Activated CD4-positive, alpha-beta T cell treated with anti-CD3 and anti-CD28 coated beads, Interleukin-2, amount 50 U/mL, for 48 hours (primary cell): ENCODE measurements at regions not wholly inside any gene's neighbourhood (a gene's known extent, or its start where the extent isn't known, plus 50 kb on each side); places are given as distances from the start of the nearest gene placed in this dataset.
"Not testable (repeated sequence)": the region's sequence is repeated elsewhere in the genome, so short reads cannot be mapped to it uniquely, and the experiment has no call there.

Experiments used
- DNase-seq, 2 experiments: peaks; one replicate each; pipeline ENCODE4 v3.0.0-alpha.2; 2020

DNA sequence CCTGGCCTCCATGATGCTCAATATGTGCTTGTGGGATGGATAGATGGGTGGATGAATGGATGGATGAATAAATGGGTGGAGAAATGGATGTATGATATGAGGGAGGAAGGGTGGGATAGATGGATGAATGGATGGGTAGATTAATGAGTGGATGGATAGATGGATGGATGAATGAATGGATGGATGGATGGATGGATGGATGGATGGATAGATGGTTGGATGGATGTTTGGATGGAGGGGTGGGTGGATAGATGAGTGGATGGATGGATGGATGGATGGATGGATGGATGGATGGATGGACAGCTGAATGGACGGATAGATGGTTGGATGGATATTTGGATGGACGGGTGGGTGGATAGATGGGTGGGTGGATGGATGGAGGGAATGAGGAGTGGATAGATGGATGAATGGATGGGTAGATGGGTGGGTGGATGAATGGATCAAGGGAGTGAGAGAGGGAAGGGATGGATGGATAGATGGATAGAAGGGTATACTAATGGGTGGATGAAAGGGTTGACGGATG, 139.4 kb downstream of the CEBPB start:
- DNase-seq, result no peak

GRCh38 chr20:50330504-50331313, 140.1 kb downstream of the CEBPB start:
- no peak for DNase-seq

DNA sequence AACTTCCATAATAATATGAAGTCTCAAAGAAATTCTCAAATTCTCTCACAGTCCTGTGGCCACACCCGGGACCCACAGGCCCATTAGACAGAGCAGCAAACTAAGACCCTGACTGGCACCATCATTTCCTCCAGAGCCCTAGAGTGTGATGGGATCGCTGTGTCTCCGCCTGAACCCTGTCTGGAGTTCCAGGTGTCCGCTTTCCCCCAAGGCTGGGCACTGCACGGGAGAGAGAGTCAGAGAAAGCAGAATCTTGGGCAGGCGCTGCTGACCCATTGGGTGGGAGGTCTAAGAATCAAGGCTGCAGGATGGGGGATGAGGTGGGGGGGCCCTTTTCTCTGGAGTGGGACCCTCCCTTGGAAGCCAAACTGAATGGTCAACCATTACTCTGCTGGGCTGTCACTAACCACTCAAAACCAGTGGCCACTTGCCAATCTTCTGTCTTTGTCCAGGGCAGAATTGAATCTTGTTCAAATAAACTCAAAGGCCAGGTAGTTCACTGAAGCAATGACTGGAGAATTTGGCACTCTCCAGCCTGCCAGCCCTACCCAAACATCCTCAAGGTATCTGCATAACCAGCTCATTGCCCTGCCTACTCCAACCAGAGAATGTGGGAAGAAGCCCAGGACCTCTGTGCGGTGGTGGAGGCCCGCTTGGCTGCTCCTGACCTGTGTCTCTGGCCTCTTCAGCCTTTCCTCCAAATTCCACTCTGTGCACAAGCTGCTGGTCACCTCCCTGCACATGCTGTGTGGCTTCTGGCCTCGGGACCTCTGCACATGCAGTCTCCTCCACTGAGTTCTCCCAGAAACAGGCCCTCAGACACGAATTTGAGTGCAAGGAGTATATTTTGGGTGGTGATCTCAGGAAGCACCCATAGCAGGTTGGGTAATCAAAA, 141.1 kb downstream of the CEBPB start:
- DNase-seq, result no peak

DNA sequence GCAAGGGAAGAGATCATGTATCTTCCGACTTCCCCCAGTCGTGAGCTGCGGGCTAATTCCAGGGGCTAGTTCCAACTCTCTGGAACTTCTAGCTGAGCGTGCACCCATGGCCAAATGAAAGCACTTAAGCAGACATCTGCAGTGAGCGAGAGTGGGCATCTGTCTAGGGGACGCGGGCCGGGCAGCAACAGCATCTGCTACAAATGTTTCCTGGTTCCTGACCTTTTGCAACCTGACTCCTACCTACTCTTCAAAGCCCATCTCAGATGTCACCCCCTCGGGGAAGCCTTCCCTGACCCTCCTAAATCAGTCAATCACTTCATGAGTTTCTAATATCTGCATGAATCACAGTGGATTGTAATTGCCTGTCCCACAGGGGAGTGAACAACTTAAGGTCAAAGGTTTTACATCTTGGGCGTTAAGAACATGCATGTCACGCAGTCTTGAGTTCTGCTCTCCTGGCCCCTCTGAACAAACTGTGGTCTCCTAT, 141.9 kb downstream of the CEBPB start:
- DNase-seq, result no peak

DNA sequence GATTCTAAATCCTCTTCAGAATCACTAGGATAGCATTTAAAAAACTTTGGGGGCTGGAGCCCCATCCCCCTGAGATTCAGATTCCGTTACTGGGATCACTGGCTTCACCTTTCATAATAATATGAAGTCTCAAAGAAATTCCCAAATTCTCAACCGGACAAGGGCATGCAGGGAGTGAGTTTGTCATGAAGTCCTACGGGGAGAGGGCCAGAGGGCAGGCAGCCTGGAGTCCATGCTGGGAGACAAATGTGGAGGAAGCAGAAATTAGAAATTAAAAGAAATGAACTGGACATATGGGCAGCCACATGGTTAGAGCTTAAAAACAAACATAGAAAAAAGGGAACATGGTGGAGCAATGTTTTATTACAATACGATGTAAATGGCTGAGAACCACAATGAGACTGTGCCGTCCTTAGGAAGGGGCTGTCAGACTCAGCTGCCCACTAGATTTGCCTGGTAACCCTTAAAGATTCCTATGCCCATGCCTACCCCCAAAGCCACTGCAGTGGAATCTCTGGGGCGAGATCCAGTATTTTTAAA, 142.6 kb downstream of the CEBPB start:
- no peak for DNase-seq

GRCh38 chr20:50333812-50334211, 143.2 kb downstream of the CEBPB start:
- DNase-seq, result no peak

DNA sequence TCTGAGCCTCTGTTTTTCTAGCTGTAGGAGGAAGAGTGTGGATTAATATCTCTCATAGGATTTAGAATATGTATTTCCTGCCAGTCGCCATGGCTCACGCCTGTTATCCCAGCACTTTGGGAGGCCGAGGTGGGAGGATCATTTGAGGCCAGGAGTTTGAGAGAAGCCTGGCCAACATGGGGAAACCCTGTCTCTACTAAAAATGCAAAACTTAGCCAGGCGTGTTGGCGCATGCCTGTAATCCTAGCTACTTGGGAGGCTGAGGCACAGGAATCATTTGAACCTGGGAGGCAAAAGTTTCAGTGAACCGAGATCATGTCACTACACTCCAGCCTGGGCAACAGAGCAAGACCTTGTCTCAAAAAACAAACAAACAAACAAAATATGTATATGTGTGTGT, 143.9 kb downstream of the CEBPB start:
- DNase-seq, result not testable (repeated sequence)

- no peak for DNase-seq
Measured at GRCh38 chr20:50335105-50335504, 144.5 kb downstream of the CEBPB start.

- no peak for DNase-seq
Measured at GRCh38 chr20:50335866-50336265, 145.2 kb downstream of the CEBPB start.

- DNase-seq, result no peak
Measured at GRCh38 chr20:50336661-50337060, 146.0 kb downstream of the CEBPB start.

DNA sequence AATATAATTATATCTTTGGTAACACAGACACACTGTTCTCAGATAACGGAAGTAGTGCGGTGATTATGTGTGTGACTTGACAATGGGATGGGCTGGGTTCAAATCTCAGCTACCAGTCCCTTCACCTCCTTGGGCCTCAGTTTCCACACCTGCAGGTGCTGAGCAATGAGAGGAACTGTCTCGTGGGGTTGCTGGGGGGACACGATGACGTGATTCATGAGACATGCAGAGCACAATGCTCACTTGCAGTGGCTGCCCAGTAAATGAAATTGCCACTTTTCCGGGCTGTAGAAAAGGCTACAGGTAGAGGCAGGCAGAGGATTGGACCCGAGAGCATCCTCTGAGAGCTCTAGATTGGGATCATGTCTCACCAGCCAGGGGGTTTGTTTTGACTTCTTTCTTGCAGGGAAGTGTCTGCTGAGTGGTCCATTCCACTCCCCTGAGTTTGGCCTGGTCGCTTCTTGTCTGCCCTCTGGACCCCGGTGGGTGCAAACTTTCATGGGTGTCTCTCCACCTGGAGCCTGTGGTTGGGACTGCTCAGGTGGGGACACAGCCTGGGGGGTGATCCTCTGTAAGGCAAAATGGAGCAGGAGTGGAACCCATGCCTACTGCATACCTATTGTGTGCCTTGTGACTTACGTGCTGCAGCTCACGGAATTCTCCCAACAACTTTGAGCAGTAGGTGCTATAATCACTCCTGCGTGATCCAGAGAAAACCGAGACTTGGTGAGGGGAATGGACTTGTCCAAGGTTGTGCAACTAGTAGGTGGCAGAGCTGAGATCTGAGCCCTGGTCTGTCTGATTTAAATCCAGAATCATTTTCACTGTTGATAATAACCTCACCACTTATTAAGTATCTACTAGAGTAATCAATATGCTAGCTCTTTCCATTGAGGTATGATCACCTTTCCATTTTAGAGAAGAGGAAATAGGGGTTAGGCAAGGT, 147.2 kb downstream of the CEBPB start:
- no peak for DNase-seq

DNA sequence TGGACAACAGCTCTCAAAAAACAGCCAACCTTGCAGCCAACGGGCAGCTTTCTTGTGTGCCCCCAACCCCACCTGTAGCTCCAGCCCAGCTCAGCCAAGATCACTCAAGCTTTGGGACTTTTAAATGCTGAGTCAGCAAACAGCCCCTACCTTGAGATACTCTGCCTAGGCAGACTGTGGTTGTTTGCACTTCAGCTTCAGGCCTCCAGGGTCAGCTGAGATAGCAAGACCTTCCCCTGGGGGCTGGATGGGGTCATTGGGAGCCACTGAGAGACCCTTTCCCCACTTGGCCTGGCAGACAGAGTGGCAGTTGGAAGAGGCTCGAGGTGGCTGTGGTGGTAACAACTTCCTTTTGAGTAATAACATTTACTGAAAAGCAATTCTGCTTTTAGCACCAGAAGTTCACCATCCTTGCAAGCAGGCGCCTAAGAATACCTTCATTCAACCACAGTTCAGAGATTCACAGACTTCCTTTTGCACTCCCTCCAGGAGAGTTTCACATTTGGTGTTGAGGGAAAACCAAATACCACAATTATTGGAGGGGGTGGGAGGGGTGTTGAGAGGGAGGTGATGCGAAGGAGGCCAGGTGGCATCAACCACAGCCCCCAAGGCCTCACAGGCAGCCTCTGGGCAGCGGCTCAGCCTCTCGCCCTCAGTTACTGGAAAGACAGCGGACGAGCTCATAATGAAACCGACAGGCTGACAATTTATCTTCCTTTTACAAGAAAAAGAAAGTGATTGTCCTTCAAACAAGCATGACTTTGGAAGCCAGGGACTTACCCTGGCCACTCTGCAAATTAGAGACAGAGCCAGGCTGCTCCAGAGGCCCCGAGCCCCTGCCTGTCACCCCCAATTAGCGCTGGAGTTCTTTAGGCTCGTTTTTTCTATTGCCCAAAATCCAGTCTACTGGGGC, 148.1 kb downstream of the CEBPB start:
- peak; percentile 78 to 82 for DNase-seq

GRCh38 chr20:50339466-50339901, 148.9 kb downstream of the CEBPB start:
- peak; percentile 43 to 56 for DNase-seq

GRCh38 chr20:50340541-50340940, 149.9 kb downstream of the CEBPB start:
- no peak for DNase-seq

DNA sequence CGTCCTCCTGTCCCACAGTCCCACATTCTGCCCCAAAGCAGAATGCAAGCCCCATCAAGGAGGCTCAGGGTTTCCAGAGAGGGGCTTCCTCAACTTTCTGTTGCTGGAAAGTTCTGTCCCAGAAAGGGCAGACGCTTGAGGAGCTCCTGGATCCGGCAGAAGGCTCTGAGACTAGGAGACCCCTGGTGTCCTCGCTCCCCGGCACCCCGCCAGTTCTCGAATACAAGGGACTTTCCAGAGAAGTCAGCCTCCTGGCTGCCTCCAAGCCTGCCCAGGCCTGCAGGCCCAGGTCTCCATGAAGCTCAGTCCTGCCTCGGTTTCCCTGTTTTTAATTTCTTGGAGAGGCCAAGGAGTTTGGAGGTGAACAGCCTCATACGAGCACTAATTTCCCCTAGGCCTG, 150.4 kb downstream of the CEBPB start:
- no peak for DNase-seq

- DNase-seq, result no peak
Measured at GRCh38 chr20:50341880-50342637, 151.4 kb downstream of the CEBPB start.

DNA sequence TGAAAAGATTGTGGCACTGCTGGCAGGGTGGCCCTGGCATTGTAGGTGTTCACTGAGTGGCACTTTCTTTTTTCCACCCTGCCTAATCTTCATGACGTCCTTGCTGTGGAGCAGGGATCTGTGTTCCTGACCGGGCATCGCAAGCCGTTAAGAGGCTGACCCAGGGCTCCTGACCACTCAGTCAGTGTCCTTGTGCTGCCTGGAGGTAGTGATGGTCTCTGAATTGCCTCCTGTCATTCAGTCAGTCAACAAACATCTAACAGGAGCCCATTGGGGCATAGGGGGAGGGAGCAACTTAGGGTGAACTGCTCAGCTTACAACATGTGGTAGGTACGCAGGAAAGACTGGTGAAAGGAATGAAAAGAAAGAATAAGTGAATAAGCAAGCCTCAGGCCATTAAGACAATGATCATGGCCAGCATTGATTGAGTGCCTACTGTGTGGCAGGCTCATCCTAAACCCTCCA, 152.0 kb downstream of the CEBPB start:
- no peak for DNase-seq

DNA sequence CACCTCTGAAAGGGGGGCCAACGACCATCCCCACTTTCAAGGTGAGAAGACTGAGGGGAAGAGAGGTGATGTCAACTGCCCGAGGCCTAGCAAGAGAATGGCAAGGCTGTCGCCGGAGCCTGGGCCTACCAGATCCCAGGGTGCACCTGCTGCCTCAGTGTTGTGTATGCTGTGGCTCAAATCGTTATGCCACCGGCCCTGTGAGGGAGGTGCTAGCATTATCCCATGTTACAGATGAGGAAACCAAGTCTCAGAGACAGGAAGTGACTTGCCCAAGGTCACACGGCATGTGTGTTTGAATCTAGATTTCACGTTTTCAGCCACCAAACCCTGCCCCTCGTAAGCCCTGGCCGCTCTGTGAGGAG, 152.5 kb downstream of the CEBPB start:
- no peak for DNase-seq

GRCh38 chr20:50343490-50344179, 153.0 kb downstream of the CEBPB start:
- DNase-seq, result no peak
